NCI-H1694 treated with DMSO at 0.1 percent for 48 hours (cell line): ENCODE measurements at regions not wholly inside any gene's neighbourhood (a gene's known extent, or its start where the extent isn't known, plus 50 kb on each side); places are given as distances from the start of the nearest gene placed in this dataset.
"Not testable (repeated sequence)": the region's sequence is repeated elsewhere in the genome, so short reads cannot be mapped to it uniquely, and the experiment has no call there.

ENCODE experiments used
- DNase-seq: peaks from one replicate; lab custom pipeline; 2025; lab: John Stamatoyannopoulos, UW

GRCh38 chr20:4435225-4435624 is 186.1 kb upstream of the ADRA1D start:
- no peak for DNase-seq

DNA sequence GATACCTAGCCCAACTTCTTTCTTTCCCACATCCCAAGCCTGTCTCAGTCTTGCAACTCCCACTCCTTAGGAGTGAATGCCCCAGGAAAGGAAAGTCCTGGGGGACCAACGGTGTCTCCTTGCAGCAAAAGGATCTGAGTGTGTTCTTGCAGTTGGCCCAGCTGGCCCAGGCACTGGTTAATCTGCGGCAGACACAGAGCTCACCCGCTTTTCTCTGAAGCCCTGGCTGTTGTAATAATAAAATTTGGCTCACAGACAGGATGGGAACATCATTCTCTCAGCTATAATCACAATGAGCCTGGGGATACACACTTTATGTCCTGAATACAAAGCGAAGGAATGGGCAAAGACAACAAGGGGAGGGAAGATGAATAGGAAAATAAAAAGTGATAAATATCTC is 185.6 kb upstream of the ADRA1D start:
- DNase-seq: no peak

GRCh38 chr20:4431446-4431845 is 182.4 kb upstream of the ADRA1D start:
- no peak for DNase-seq

DNA sequence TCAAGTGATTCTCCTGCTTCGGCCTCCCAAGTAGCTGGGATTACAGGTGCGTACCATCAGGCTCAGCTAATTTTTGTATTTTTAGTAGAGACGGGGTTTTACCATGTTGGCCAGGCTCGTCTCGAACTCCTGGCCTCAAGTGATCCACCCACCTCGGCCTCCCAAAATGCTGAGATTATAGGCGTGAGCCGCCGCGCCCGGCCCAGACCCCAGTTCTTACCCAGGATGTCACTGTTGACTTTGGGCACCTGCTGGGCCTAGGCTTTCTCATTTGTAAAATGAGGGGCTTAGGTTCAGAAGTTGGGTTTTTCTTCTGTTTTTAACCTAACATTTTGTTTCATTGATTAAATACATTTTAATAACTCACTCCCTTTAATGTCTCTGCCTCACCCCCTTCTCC is 181.7 kb upstream of the ADRA1D start:
- DNase-seq: not testable (repeated sequence)

- no peak for DNase-seq
Measured at GRCh38 chr20:4427940-4428586, 179.0 kb upstream of the ADRA1D start.

- no peak for DNase-seq
Measured at GRCh38 chr20:4418141-4418540, 169.1 kb upstream of the ADRA1D start.

GRCh38 chr20:4415281-4415680 is 166.2 kb upstream of the ADRA1D start:
- no peak for DNase-seq

DNA sequence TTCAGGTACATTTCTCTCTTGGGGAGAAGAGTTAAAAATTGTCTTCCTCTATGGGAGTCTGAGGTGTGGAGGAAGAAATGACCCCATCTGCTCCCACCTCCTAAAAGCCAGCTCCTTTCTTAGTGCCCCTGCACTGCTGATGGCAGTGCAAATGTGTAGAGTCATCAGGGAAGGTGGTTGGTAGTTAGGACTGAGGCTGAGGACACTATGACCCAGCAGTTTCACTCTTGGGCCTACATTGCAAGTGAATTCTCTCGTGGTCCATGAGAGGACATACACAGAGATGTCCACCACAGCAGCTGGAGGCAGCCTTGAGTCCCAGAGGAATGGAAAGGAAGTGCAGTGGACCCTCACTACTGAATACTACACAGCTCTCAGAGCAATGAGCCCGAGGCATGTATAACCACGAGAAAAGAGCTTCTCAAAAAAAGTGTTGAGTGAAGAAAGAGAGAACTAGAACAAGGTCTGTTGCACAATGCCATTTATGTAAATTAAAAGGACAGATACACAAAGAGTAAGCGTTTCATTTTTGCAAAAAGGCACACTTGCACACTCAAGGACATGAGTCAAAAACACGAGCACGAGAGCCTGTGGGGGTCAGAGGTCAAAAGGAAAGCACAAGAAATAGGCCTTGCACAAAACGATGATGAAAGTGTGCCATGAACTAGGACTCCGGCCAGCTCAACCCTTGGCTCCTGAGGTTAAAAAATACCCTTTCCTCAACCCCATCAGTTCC is 164.4 kb upstream of the ADRA1D start:
- no peak for DNase-seq

DNA sequence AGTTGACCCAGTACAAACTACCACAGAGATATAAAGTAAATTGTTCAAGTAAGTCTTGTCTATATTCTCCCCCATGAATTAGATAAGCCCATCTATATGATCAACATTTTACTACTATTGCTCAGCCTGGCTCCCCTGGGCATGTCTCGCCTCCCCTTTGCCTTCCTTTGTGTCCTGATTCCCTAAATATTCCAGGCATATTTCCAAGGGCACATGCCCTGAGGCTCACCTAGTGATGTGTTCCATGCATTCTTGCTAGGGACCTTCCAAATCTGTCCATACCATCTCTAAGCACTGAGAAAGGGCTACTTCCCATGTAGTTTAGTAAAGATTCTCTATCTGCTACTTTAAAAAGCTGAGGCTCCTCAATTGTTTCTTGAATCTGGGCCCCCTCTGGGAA is 163.1 kb upstream of the ADRA1D start:
- no peak for DNase-seq

DNA sequence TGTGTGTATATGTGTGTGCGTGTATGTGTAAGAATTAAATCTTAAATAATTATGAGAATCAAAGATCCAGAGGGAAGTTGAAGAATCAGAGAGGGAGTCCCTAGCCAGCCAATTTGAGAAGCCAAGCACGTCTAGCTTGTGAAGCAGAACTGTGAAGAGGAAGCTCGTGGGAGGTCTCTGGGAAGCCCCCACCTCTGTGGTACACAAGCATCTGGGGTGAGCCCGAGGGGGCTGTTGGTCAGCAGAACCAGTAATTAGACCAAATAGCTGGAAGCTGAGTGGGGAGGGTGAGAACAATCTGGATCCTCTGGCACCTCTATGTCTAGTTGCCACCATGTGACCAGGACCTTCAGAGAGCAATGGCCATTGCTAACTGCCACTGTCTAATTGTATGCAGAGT is 162.7 kb upstream of the ADRA1D start:
- no peak for DNase-seq

DNA sequence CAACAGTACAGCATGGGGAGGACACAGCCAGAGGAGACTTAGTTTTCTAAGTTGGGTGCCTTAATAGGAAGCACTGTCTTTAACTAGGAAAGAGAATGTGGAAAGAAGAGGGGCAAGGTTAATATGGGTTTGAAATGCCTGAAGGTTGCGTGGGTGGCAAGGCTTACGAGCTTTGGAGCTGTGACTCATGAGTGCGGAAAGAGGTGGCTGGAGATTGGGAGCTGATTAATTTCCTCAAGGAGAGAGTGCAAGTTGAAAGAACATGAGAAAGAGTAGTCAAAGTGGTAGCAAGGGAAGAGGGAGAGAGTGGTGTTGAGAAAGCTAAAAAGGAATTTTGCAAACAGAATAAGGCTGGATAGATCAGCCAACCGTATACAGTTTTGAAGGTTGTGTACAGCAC is 157.5 kb upstream of the ADRA1D start:
- no peak for DNase-seq

- DNase-seq: no peak
Measured at GRCh38 chr20:4401601-4402000, 152.5 kb upstream of the ADRA1D start.

GRCh38 chr20:4384961-4385360 is 135.9 kb upstream of the ADRA1D start:
- no peak for DNase-seq

DNA sequence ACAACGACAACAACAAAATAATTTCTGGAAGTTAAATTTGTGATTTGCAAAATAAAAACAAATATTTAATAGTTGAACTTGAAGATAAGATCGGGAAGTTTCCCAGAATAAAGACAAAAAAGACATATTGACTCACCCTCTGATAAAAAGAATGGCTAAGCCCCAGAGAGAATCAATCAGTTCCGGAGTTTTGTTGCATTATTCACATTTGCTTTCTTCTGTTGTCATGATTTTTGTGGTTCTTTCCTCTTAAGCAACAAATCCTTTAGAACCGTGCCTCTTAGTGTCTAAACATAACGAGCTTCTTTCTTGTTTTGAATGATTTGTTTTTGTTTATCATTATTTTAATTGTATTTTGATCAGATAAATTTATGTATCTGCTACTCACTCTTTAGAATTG is 134.9 kb upstream of the ADRA1D start:
- DNase-seq: no peak

DNA sequence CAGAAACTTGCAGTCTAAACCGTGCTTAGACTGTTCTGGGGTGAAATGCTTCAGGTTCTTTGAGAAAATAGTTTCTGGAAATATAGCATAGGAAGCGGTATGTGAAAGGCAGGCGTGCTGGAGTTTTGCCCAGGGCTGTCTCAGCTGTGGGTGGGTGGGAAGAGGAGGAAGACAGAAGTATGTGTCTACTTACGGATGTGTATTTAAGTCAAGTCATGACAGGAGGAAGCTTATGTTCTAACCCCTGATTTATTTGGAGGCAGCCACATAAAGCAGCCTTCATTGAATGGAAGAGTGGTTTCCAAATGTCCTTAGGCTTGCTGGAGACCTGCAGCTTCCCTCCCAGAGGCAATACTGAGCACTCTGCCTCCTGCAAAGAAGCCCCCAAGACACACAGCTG is 126.8 kb upstream of the ADRA1D start:
- DNase-seq: no peak

DNA sequence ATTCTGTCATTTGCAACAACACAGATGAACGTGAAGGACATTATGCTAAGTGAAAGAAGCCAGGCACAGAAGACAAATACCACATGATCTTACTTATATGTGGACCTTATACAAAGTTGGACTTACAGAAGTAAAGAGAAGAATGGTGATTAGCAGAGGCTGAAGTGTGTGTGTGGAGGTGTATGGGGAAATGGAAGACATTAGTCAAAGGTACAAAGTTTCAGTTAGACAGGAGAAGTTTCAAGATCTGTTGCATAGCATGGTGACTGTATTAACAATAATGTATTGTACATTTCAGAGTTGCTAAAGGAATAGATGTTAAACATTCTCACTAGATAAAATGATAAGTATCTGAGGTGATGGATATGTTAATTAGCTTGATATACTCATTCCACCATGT is 124.4 kb upstream of the ADRA1D start:
- no peak for DNase-seq

- DNase-seq: no peak
Measured at GRCh38 chr20:4371623-4372251, 122.7 kb upstream of the ADRA1D start.

DNA sequence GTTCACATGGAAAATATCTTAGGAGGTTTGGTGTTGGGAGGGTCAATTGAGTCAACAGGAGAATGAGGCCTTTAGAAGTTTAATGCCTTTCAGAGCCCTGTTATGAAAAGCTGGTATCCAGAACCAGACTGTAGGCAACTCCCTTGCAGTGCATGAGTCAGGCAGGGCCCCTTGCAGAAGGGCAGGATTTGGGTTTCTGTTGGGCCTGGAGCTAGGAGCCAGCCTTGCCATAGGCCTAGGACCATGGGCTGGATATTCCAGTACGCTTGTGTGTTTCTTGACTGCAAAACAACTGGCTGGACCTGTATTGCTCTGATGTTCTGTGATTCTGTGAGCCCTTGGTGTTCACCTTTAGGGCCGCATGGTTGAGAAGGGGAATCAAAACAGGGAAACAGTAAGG is 121.8 kb upstream of the ADRA1D start:
- DNase-seq: no peak

DNA sequence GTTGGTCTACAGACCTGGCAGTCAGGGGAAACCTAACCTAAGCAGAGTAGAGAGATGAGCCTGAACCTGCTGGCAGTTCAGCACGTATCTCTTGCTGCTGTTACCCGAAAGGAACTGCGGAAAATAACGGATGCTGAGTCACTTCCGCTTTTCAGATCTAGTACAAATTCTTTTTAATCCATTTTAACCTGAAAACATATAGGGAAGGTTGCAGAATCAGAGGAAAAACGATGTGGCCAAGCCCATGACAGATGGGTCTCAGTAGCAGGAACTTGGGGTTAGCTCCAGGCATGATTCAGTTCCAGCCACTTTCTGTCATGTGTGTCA is 120.7 kb upstream of the ADRA1D start:
- DNase-seq: no peak

- no peak for DNase-seq
Measured at GRCh38 chr20:4369119-4369797, 120.2 kb upstream of the ADRA1D start.

- DNase-seq: no peak
Measured at GRCh38 chr20:4366076-4366475, 117.0 kb upstream of the ADRA1D start.

GRCh38 chr20:4358552-4358951 is 109.5 kb upstream of the ADRA1D start:
- DNase-seq: no peak

- no peak for DNase-seq
Measured at GRCh38 chr20:4352348-4352747, 103.3 kb upstream of the ADRA1D start.
